Thoracic aorta (tissue), 2 donors: ENCODE measurements at regions not wholly inside any gene's neighbourhood (a gene's known extent, or its start where the extent isn't known, plus 50 kb on each side); places are given as distances from the start of the nearest gene placed in this dataset.

ENCODE experiments used
- ATAC-seq: fragments of 150-250 bp; one replicate; pipeline ENCODE4 v1.8.0; 2017; ENCODE audit warnings: low read depth; ENCODE audit not compliant: insufficient number of reproducible peaks, low FRiP score
- DNase-seq: peaks from one replicate; pipeline ENCODE4 v3.0.0-alpha.2; 2020; ENCODE audit warnings: low spot score
- H3K27ac ChIP-seq, 2 donors: fragments of 200-600 bp; sonication (generic); 1 replicate in 1 of 2; 2 replicates in 1 of 2; pipeline ENCODE4 v1.5.1; 2016; ENCODE audit warnings: mild to moderate bottlenecking in 2 of 2, moderate library complexity in 2 of 2
- H3K27me3 ChIP-seq: fragments of 200-600 bp; sonication (generic); replicated peaks from 2 replicates; pipeline ENCODE4 v1.6.0; 2016; ENCODE audit warnings: mild to moderate bottlenecking; ENCODE audit not compliant: insufficient read depth
- H3K36me3 ChIP-seq: fragments of 200-600 bp; sonication (generic); one replicate; pipeline ENCODE4 v1.5.1; 2016
- H3K4me1 ChIP-seq, 2 donors: fragments of 200-600 bp; sonication (generic); 1 replicate in 1 of 2; 2 replicates in 1 of 2; pipeline versions ENCODE4 v1.5.1 to v1.6.0; 2016; ENCODE audit warnings: low read depth in 2 of 2, mild to moderate bottlenecking in 1 of 2; ENCODE audit not compliant: control insufficient read depth in 1 of 2
- H3K4me3 ChIP-seq: fragments of 200-600 bp; sonication (generic); 2 replicates; pipeline ENCODE4 v1.5.1; 2016; ENCODE audit warnings: mild to moderate bottlenecking
- H3K9me3 ChIP-seq: fragments of 200-600 bp; sonication (generic); 2 replicates; pipeline ENCODE4 v1.5.1; 2016
- CTCF ChIP-seq: fragments of 200-600 bp; sonication (generic); IDR thresholded peaks from one replicate; pipeline ENCODE4 v1.5.1; 2019; ENCODE audit warnings: antibody characterized with exemption

GRCh38 chr2:39930175-39930917 lies 151.3 kb upstream of the THUMPD2 start:
- Histone ChIP-seq H3K9me3 (no peaks in the 10 kb centered on the region), H3K4me1 (no peaks in the 10 kb centered on the region), H3K27me3 (no peaks in the 10 kb centered on the region), H3K27ac (no peak overlapping the region), H3K36me3 (no peaks in the 10 kb centered on the region), H3K4me3 (no peak overlapping the region)
- ATAC-seq: no peak
- no peak for DNase-seq
- TF ChIP-seq CTCF: no peak

GRCh38 chr2:39929531-39929930 lies 150.5 kb upstream of the THUMPD2 start:
- Histone ChIP-seq H3K27ac (no peak overlapping the region), H3K9me3 (no peaks in the 10 kb centered on the region), H3K27me3 (no peaks in the 10 kb centered on the region), H3K4me3 (no peak overlapping the region), H3K36me3 (no peaks in the 10 kb centered on the region), H3K4me1 (no peaks in the 10 kb centered on the region)
- ATAC-seq (no peak), DNase-seq (no peak)
- TF ChIP-seq CTCF: no peak

- Histone ChIP-seq H3K4me1 (no peaks in the 10 kb centered on the region), H3K4me3 (no peak overlapping the region), H3K36me3 (no peaks in the 10 kb centered on the region), H3K27ac (no peak overlapping the region), H3K27me3 (no peaks in the 10 kb centered on the region), H3K9me3 (no peaks in the 10 kb centered on the region)
- ATAC-seq (no peak), DNase-seq (no peak)
- TF ChIP-seq CTCF: no peak
These were observed 146.3 kb upstream of the THUMPD2 start for GRCh38 chr2:39925312-39925711.

GRCh38 chr2:39923455-39923854 lies 144.4 kb upstream of the THUMPD2 start:
- H3K9me3 ChIP-seq: no peaks in the 10 kb centered on the region
- no peaks in the 10 kb centered on the region for H3K4me1 ChIP-seq
- DNase-seq (no peak), ATAC-seq (no peak)
- no peaks in the 10 kb centered on the region for H3K27me3 ChIP-seq
- no peak overlapping the region for H3K27ac ChIP-seq
- no peaks in the 10 kb centered on the region for H3K36me3 ChIP-seq
- no peak for TF ChIP-seq CTCF
- no peak overlapping the region for H3K4me3 ChIP-seq

- Histone ChIP-seq H3K4me3 (no peak overlapping the region), H3K27me3 (no peaks in the 10 kb centered on the region), H3K36me3 (no peaks in the 10 kb centered on the region), H3K4me1 (no peaks in the 10 kb centered on the region), H3K9me3 (no peaks in the 10 kb centered on the region), H3K27ac (no peak overlapping the region)
- TF ChIP-seq CTCF: no peak
- DNase-seq (no peak), ATAC-seq (no peak)
These were observed 143.8 kb upstream of the THUMPD2 start for GRCh38 chr2:39922679-39923405.
